CD4-positive, alpha-beta T cell treated with Interleukin-15 for 4 hours (primary cell): ENCODE measurements at regions not wholly inside any gene's neighbourhood (a gene's known extent, or its start where the extent isn't known, plus 50 kb on each side); places are given as distances from the start of the nearest gene placed in this dataset.

Source experiments
- DNase-seq: peaks from one replicate; pipeline ENCODE4 v3.0.0-alpha.2; 2020; ENCODE audit warnings: low spot score

- no peak for DNase-seq
Measured at GRCh38 chr2:129733579-129733978, 245.9 kb upstream of the RAB6C start.

- DNase-seq: no peak
Measured at GRCh38 chr2:129734343-129735034, 245.0 kb upstream of the RAB6C start.

GRCh38 chr2:129735576-129735975 is 243.9 kb upstream of the RAB6C start:
- DNase-seq: no peak

GRCh38 chr2:129737660-129738527 is 241.6 kb upstream of the RAB6C start:
- no peak for DNase-seq

GRCh38 chr2:129738799-129739198 is 240.7 kb upstream of the RAB6C start:
- no peak for DNase-seq

GRCh38 chr2:129740504-129740903 is 239.0 kb upstream of the RAB6C start:
- DNase-seq: no peak

GRCh38 chr2:129741165-129741564 is 238.3 kb upstream of the RAB6C start:
- no peak for DNase-seq

- DNase-seq: no peak
Measured at GRCh38 chr2:129741623-129742022, 237.8 kb upstream of the RAB6C start.

- DNase-seq: no peak
Measured at GRCh38 chr2:129742415-129743180, 236.9 kb upstream of the RAB6C start.

GRCh38 chr2:129744141-129744540 is 235.3 kb upstream of the RAB6C start:
- no peak for DNase-seq

GRCh38 chr2:129744649-129745048 is 234.8 kb upstream of the RAB6C start:
- no peak for DNase-seq

- DNase-seq: no peak
Measured at GRCh38 chr2:129747500-129748125, 231.9 kb upstream of the RAB6C start.

- no peak for DNase-seq
Measured at GRCh38 chr2:129748250-129748649, 231.2 kb upstream of the RAB6C start.

- DNase-seq: no peak
Measured at GRCh38 chr2:129748653-129749052, 230.8 kb upstream of the RAB6C start.

- no peak for DNase-seq
Measured at GRCh38 chr2:129751409-129751808, 228.1 kb upstream of the RAB6C start.

- no peak for DNase-seq
Measured at GRCh38 chr2:129752176-129752575, 227.3 kb upstream of the RAB6C start.

- DNase-seq: no peak
Measured at GRCh38 chr2:129752686-129753085, 226.8 kb upstream of the RAB6C start.

- DNase-seq: no peak
Measured at GRCh38 chr2:129753261-129753660, 226.2 kb upstream of the RAB6C start.

- DNase-seq: no peak
Measured at GRCh38 chr2:129754421-129754820, 225.0 kb upstream of the RAB6C start.

- DNase-seq: no peak
Measured at GRCh38 chr2:129754831-129755230, 224.6 kb upstream of the RAB6C start.

- no peak for DNase-seq
Measured at GRCh38 chr2:129755786-129756185, 223.7 kb upstream of the RAB6C start.

- no peak for DNase-seq
Measured at GRCh38 chr2:129756276-129756675, 223.2 kb upstream of the RAB6C start.
